ENCODE measurements at regions not wholly inside any gene's neighbourhood (a gene's known extent, or its start where the extent isn't known, plus 50 kb on each side); places are given as distances from the start of the nearest gene placed in this dataset.

GRCh38 chr3:164620956-164621355 lies 457.3 kb downstream of the SI start:
- ChIA-PET POLR2A (ENCODE audit: low non-redundant PET) (no interaction called here), CTCF (interaction anchor here (0.5 kb wide), 1 partner anchor 315 kb away, joined by 3 read pairs; no protein-coding TSS in a partner anchor)
- no peak for DNase-seq (ENCODE audit: low spot score)
- no peak overlapping the region for H3K27ac ChIP-seq
- no peak for TF ChIP-seq CTCF (conservative IDR thresholded peaks at IDR 0.05; ENCODE audit: low read depth)

GRCh38 chr3:164620423-164620822 lies 457.9 kb downstream of the SI start:
- TF ChIP-seq CTCF (conservative IDR thresholded peaks at IDR 0.05; ENCODE audit: low read depth), result no peak
- ChIA-PET POLR2A (ENCODE audit: low non-redundant PET) (no interaction called here), CTCF (interaction anchor here (0.5 kb wide), 1 partner anchor 314 kb away, joined by 3 read pairs; no protein-coding TSS in a partner anchor)
- peak; percentile 2 for DNase-seq (ENCODE audit: low spot score)
- no peak overlapping the region for H3K27ac ChIP-seq

GRCh38 chr3:164612751-164613150 lies 465.5 kb downstream of the SI start:
- ChIA-PET POLR2A (ENCODE audit: low non-redundant PET) (no interaction called here), CTCF (no interaction called here)
- H3K27ac ChIP-seq, result no peak overlapping the region
- TF ChIP-seq CTCF (conservative IDR thresholded peaks at IDR 0.05; ENCODE audit: low read depth), result no peak
- no peak for DNase-seq (ENCODE audit: low spot score)

GRCh38 chr3:164608554-164609276 lies 469.6 kb downstream of the SI start:
- ChIA-PET CTCF (interaction anchor here (0.6 kb wide), 1 partner anchor 565 kb away, joined by 3 read pairs; no protein-coding TSS in a partner anchor), POLR2A (ENCODE audit: low non-redundant PET) (no interaction called here)
- TF ChIP-seq CTCF (conservative IDR thresholded peaks at IDR 0.05; ENCODE audit: low read depth), result no peak
- no peak for DNase-seq (ENCODE audit: low spot score)
- H3K27ac ChIP-seq, result no peak overlapping the region

- no peak for TF ChIP-seq CTCF (conservative IDR thresholded peaks at IDR 0.05; ENCODE audit: low read depth)
- H3K27ac ChIP-seq, result no peak overlapping the region
- ChIA-PET POLR2A (ENCODE audit: low non-redundant PET) (no interaction called here), CTCF (no interaction called here)
- DNase-seq (ENCODE audit: low spot score), result no peak
Measured at GRCh38 chr3:164604687-164605086, 473.6 kb downstream of the SI start.

GRCh38 chr3:164577667-164578210 lies 500.6 kb downstream of the SI start:
- ChIA-PET CTCF (no interaction called here), POLR2A (ENCODE audit: low non-redundant PET) (no interaction called here)
- no peak for TF ChIP-seq CTCF (conservative IDR thresholded peaks at IDR 0.05; ENCODE audit: low read depth)
- no peak for DNase-seq (ENCODE audit: low spot score)
- no peak overlapping the region for H3K27ac ChIP-seq
